GM19043 (cell line): ENCODE measurements at regions not wholly inside any gene's neighbourhood (a gene's known extent, or its start where the extent isn't known, plus 50 kb on each side); places are given as distances from the start of the nearest gene placed in this dataset.
"Not testable (repeated sequence)": the region's sequence is repeated elsewhere in the genome, so short reads cannot be mapped to it uniquely, and the experiment has no call there.

Experiments
- ATAC-seq: cut with Tn5 transposase; IDR thresholded peaks from one replicate; pipeline ENCODE4 v1.9.1; 2021; ENCODE audit warnings: low read depth; ENCODE audit not compliant: unreplicated experiment

GRCh38 chr10:70987396-70988130 lies 99.2 kb upstream of the PCBD1 start:
- no peak for ATAC-seq

GRCh38 chr10:70990156-70990555 lies 101.8 kb upstream of the PCBD1 start:
- not testable (repeated sequence) for ATAC-seq

GRCh38 chr10:70990681-70991080 lies 102.3 kb upstream of the PCBD1 start:
- no peak for ATAC-seq

- ATAC-seq = no peak
Observed at GRCh38 chr10:70991140-70992124, 103.1 kb upstream of the PCBD1 start.

GRCh38 chr10:70992436-70992835 lies 104.1 kb upstream of the PCBD1 start:
- ATAC-seq = no peak

- ATAC-seq = no peak
Observed at GRCh38 chr10:70993051-70993450, 104.7 kb upstream of the PCBD1 start.

GRCh38 chr10:70996549-70996948 lies 108.2 kb upstream of the PCBD1 start:
- ATAC-seq = no peak

- no peak for ATAC-seq
Observed at GRCh38 chr10:70997236-70997635, 108.9 kb upstream of the PCBD1 start.

GRCh38 chr10:70998086-70998485 lies 109.7 kb upstream of the PCBD1 start:
- ATAC-seq = no peak

GRCh38 chr10:71001470-71001869 lies 113.1 kb upstream of the PCBD1 start:
- no peak for ATAC-seq

GRCh38 chr10:71004176-71005075 lies 116.1 kb upstream of the PCBD1 start:
- ATAC-seq = no peak

GRCh38 chr10:71005337-71006305 lies 117.3 kb upstream of the PCBD1 start:
- no peak for ATAC-seq

GRCh38 chr10:71006506-71006905 lies 118.1 kb upstream of the PCBD1 start:
- no peak for ATAC-seq

- no peak for ATAC-seq
Observed at GRCh38 chr10:71007516-71007915, 119.2 kb upstream of the PCBD1 start.

GRCh38 chr10:71008150-71008549 lies 119.8 kb upstream of the PCBD1 start:
- ATAC-seq = no peak

GRCh38 chr10:71009126-71009525 lies 120.8 kb upstream of the PCBD1 start:
- no peak for ATAC-seq

- no peak for ATAC-seq
Observed at GRCh38 chr10:71010730-71011129, 122.4 kb upstream of the PCBD1 start.

- no peak for ATAC-seq
Observed at GRCh38 chr10:71011141-71011540, 122.8 kb upstream of the PCBD1 start.

- ATAC-seq = no peak
Observed at GRCh38 chr10:71014021-71014805, 125.8 kb upstream of the PCBD1 start.
